CD4-positive, CD25-positive, alpha-beta regulatory T cell (primary cell): ENCODE measurements at regions not wholly inside any gene's neighbourhood (a gene's known extent, or its start where the extent isn't known, plus 50 kb on each side); places are given as distances from the start of the nearest gene placed in this dataset.

Experiments
- ATAC-seq, 2 donors: fragments of 150-1000 bp; cut with Tn5 transposase; one replicate each; pipeline ENCODE4 v1.10.0; 2021; ENCODE audit warnings: low read depth in 2 of 2, moderate number of reproducible peaks in 2 of 2, moderate library complexity in 1 of 2
- DNase-seq, 3 donors: peaks; one replicate each; pipeline versions ENCODE4 v3.0.0 to v3.0.0-alpha.2; 2012 to 2022; ENCODE audit warnings: mixed read lengths in 1 of 3
- H3K27ac ChIP-seq: one replicate; pipeline ENCODE4 v1.7.0; 2013; ENCODE audit warnings: mild to moderate bottlenecking, low read length; ENCODE audit not compliant: insufficient read depth, poor library complexity, severe bottlenecking
- H3K27me3 ChIP-seq: one replicate; pipeline ENCODE4 v1.7.0; 2013; ENCODE audit warnings: low read length; ENCODE audit not compliant: control insufficient read depth, insufficient read depth
- H3K36me3 ChIP-seq: one replicate; pipeline ENCODE4 v1.7.0; 2013; ENCODE audit warnings: mild to moderate bottlenecking, low read length, moderate library complexity; ENCODE audit not compliant: control insufficient read depth, insufficient read depth
- H3K4me1 ChIP-seq: 2 replicates; pipeline ENCODE4 v1.7.0; 2013; ENCODE audit warnings: mild to moderate bottlenecking, low read length; ENCODE audit not compliant: insufficient read depth, control insufficient read depth, poor library complexity, severe bottlenecking
- H3K4me3 ChIP-seq: one replicate; pipeline ENCODE4 v1.7.0; 2013; ENCODE audit warnings: low read depth, mild to moderate bottlenecking, low read length, moderate library complexity
- H3K9me3 ChIP-seq, 2 experiments: 1 replicate in 1 of 2; 2 replicates in 1 of 2; pipeline ENCODE4 v1.7.0; 2013; ENCODE audit warnings: low read length in 2 of 2, mild to moderate bottlenecking in 1 of 2, moderate library complexity in 1 of 2; ENCODE audit not compliant: control insufficient read depth in 2 of 2
- H3K27ac Mint-ChIP-seq, 3 donors: one replicate each; pipeline ENCODE4 v1.8.0; 2020 to 2022; ENCODE audit warnings: mild to moderate bottlenecking in 3 of 3, mixed read lengths in 3 of 3, moderate library complexity in 2 of 3
- H3K27me3 Mint-ChIP-seq: one replicate; pipeline ENCODE4 v1.8.0; 2022; ENCODE audit warnings: mild to moderate bottlenecking, mixed read lengths
- H3K36me3 Mint-ChIP-seq: one replicate; pipeline ENCODE4 v1.8.0; 2020; ENCODE audit warnings: mixed read lengths
- H3K4me1 Mint-ChIP-seq, 4 donors: one replicate each; pipeline ENCODE4 v1.8.0; 2020 to 2022; ENCODE audit warnings: mixed read lengths in 4 of 4, mild to moderate bottlenecking in 1 of 4
- H3K4me3 Mint-ChIP-seq, 4 donors: one replicate each; pipeline ENCODE4 v1.8.0; 2020 to 2022; ENCODE audit warnings: mild to moderate bottlenecking in 4 of 4, mixed read lengths in 4 of 4, moderate library complexity in 3 of 4
- H3K9me3 Mint-ChIP-seq, 7 donors: one replicate each; pipeline ENCODE4 v1.8.0; 2020 to 2022; ENCODE audit warnings: mixed read lengths in 7 of 7, mild to moderate bottlenecking in 3 of 7, moderate library complexity in 2 of 7

- no peaks in the 10 kb centered on the region for H3K36me3 ChIP-seq
- no peak for DNase-seq
- Mint-ChIP-seq H3K27me3 (no peaks in the 10 kb centered on the region), H3K4me3 (no peak overlapping the region), H3K4me1 (no peaks in the 10 kb centered on the region), H3K27ac (no peak overlapping the region), H3K36me3 (no peaks in the 10 kb centered on the region), H3K9me3 (peaks cover 0 to 11% (median 0%) of the 10 kb centered on the region in 7 donors)
- no peak overlapping the region for H3K4me3 ChIP-seq
- no peak overlapping the region for H3K27ac ChIP-seq
- no peaks in the 10 kb centered on the region for H3K27me3 ChIP-seq
- ATAC-seq = no peak
- H3K4me1 ChIP-seq = no peaks in the 10 kb centered on the region
- no peaks in the 10 kb centered on the region for H3K9me3 ChIP-seq
Observed at GRCh38 chr3:23112491-23112890, 90.6 kb upstream of the UBE2E2 start.

- H3K9me3 Mint-ChIP-seq = peaks cover 0 to 7% (median 0%) of the 10 kb centered on the region in 7 donors
- Histone ChIP-seq H3K27ac (no peak overlapping the region), H3K36me3 (no peaks in the 10 kb centered on the region), H3K4me3 (no peak overlapping the region), H3K9me3 (no peaks in the 10 kb centered on the region), H3K27me3 (no peaks in the 10 kb centered on the region), H3K4me1 (no peaks in the 10 kb centered on the region)
- H3K4me1 Mint-ChIP-seq = no peaks in the 10 kb centered on the region
- H3K27me3 Mint-ChIP-seq = no peaks in the 10 kb centered on the region
- peak overlapping the region in 1 of 3 donors; percentile 3 for H3K27ac Mint-ChIP-seq
- DNase-seq = no peak
- peak in 1 of 2 donors; percentile 20 for ATAC-seq
- no peaks in the 10 kb centered on the region for H3K36me3 Mint-ChIP-seq
- H3K4me3 Mint-ChIP-seq = no peak overlapping the region
Observed at GRCh38 chr3:23113455-23114171, 89.5 kb upstream of the UBE2E2 start.

GRCh38 chr3:23114432-23114831 lies 88.7 kb upstream of the UBE2E2 start:
- H3K9me3 Mint-ChIP-seq = peaks cover 0 to 7% (median 0%) of the 10 kb centered on the region in 7 donors
- Histone ChIP-seq H3K36me3 (no peaks in the 10 kb centered on the region), H3K27me3 (no peaks in the 10 kb centered on the region), H3K27ac (no peak overlapping the region), H3K4me1 (no peaks in the 10 kb centered on the region), H3K9me3 (no peaks in the 10 kb centered on the region), H3K4me3 (no peak overlapping the region)
- H3K36me3 Mint-ChIP-seq = no peaks in the 10 kb centered on the region
- H3K27ac Mint-ChIP-seq = no peak overlapping the region
- H3K4me3 Mint-ChIP-seq = no peak overlapping the region
- ATAC-seq (no peak), DNase-seq (no peak)
- H3K27me3 Mint-ChIP-seq = no peaks in the 10 kb centered on the region
- H3K4me1 Mint-ChIP-seq = no peaks in the 10 kb centered on the region

- Histone ChIP-seq H3K36me3 (no peaks in the 10 kb centered on the region), H3K9me3 (no peaks in the 10 kb centered on the region), H3K27me3 (no peaks in the 10 kb centered on the region), H3K4me3 (no peak overlapping the region), H3K4me1 (no peaks in the 10 kb centered on the region), H3K27ac (no peak overlapping the region)
- DNase-seq (no peak), ATAC-seq (no peak)
- no peaks in the 10 kb centered on the region for H3K4me1 Mint-ChIP-seq
- H3K4me3 Mint-ChIP-seq = no peak overlapping the region
- no peak overlapping the region for H3K27ac Mint-ChIP-seq
- H3K36me3 Mint-ChIP-seq = no peaks in the 10 kb centered on the region
- no peaks in the 10 kb centered on the region for H3K27me3 Mint-ChIP-seq
- H3K9me3 Mint-ChIP-seq = peaks cover 0 to 7% (median 0%) of the 10 kb centered on the region in 7 donors
Observed at GRCh38 chr3:23115171-23115877, 87.8 kb upstream of the UBE2E2 start.

- H3K27me3 ChIP-seq = no peaks in the 10 kb centered on the region
- no peaks in the 10 kb centered on the region for H3K36me3 Mint-ChIP-seq
Observed at GRCh38 chr3:23116081-23116837, 86.9 kb upstream of the UBE2E2 start.

GRCh38 chr3:23117856-23118255 lies 85.3 kb upstream of the UBE2E2 start:
- no peak overlapping the region for H3K27ac Mint-ChIP-seq
- no peak for DNase-seq
- no peak overlapping the region for H3K4me3 Mint-ChIP-seq
- no peaks in the 10 kb centered on the region for H3K36me3 ChIP-seq
- no peaks in the 10 kb centered on the region for H3K4me1 Mint-ChIP-seq
- no peaks in the 10 kb centered on the region for H3K27me3 ChIP-seq
- H3K27ac ChIP-seq = no peak overlapping the region
- H3K36me3 Mint-ChIP-seq = no peaks in the 10 kb centered on the region
- H3K9me3 Mint-ChIP-seq = peaks cover 0 to 7% (median 0%) of the 10 kb centered on the region in 7 donors
- no peak for ATAC-seq
- no peak overlapping the region for H3K4me3 ChIP-seq
- H3K4me1 ChIP-seq = no peaks in the 10 kb centered on the region
- H3K9me3 ChIP-seq = no peaks in the 10 kb centered on the region
- no peaks in the 10 kb centered on the region for H3K27me3 Mint-ChIP-seq

More at GRCh38 chr3:23116081-23116837, 86.9 kb upstream of the UBE2E2 start:
- ATAC-seq (no peak), DNase-seq (no peak)
- Histone ChIP-seq H3K9me3 (no peaks in the 10 kb centered on the region), H3K4me1 (no peaks in the 10 kb centered on the region), H3K36me3 (no peaks in the 10 kb centered on the region), H3K4me3 (no peak overlapping the region), H3K27ac (no peak overlapping the region)
- H3K4me1 Mint-ChIP-seq = no peaks in the 10 kb centered on the region
- H3K9me3 Mint-ChIP-seq = peaks cover 0 to 7% (median 0%) of the 10 kb centered on the region in 7 donors
- H3K4me3 Mint-ChIP-seq = no peak overlapping the region
- no peaks in the 10 kb centered on the region for H3K27me3 Mint-ChIP-seq
- H3K27ac Mint-ChIP-seq = no peak overlapping the region

- Mint-ChIP-seq H3K27ac (no peak overlapping the region), H3K9me3 (peaks cover 0 to 2% (median 0%) of the 10 kb centered on the region in 7 donors), H3K27me3 (no peaks in the 10 kb centered on the region)
Observed at GRCh38 chr3:23127196-23127595, 75.9 kb upstream of the UBE2E2 start.

More at GRCh38 chr3:23127196-23127595, 75.9 kb upstream of the UBE2E2 start:
- Mint-ChIP-seq H3K36me3 (no peaks in the 10 kb centered on the region), H3K4me3 (no peak overlapping the region), H3K4me1 (no peaks in the 10 kb centered on the region)
- no peaks in the 10 kb centered on the region for H3K36me3 ChIP-seq
- H3K27ac ChIP-seq = no peak overlapping the region
- ATAC-seq (no peak), DNase-seq (no peak)
- no peaks in the 10 kb centered on the region for H3K27me3 ChIP-seq
- no peaks in the 10 kb centered on the region for H3K4me1 ChIP-seq
- H3K4me3 ChIP-seq = no peak overlapping the region
- H3K9me3 ChIP-seq = no peaks in the 10 kb centered on the region
